ENCODE measurements at regions not wholly inside any gene's neighbourhood (a gene's known extent, or its start where the extent isn't known, plus 50 kb on each side); places are given as distances from the start of the nearest gene placed in this dataset.
"Not testable (repeated sequence)": the region's sequence is repeated elsewhere in the genome, so short reads cannot be mapped to it uniquely, and the experiment has no call there.

DNA sequence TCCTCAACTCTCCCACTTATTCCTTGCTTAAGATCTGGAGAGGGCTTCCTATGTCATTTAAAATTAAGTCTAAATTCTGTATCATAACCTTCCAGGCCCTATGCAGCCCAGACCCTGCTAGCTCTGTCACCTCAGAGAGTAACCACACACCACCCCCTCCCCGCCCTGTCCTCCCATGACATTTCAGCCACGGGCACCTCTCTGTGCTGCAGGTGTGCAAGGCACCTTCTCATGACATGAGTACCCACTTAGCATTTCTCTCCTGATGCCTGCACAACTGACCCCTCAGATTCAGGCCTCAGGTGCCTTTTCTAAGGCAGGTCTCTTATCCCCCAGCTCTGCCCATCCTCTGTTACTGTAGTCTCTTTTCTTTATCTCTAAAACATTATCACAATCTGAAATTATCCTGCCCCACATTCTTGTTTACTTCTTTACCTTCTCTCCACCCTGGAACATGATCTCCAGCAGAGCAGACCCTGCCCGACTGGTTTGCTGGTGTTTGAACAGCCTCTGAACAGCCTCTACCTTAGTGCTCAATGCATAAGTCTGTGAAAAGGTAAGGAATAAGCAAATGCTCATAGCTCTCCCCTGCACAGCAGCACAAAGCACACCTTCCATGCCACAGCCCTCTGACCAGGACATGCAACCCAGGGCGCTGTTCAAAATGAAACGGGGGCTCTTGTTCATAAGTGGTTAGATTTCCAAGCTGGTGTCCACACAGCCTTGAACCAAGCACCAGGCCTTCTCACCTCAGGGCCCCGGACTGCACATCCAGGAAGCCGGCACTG, 196.1 kb upstream of the B3GAT1 start:
- in situ Hi-C loops (cut with MboI; ENCODE audit: low sequenced_read_pairs), result no loop called here
- Histone ChIP-seq H3K4me1 (no peaks in the 10 kb centered on the region), H3K4me3 (no peak overlapping the region), H3K36me3 (replicated peaks) (no peaks in the 10 kb centered on the region), H3K9me3 (no peaks in the 10 kb centered on the region), H3K27me3 (ENCODE audit: low read depth) (no peaks in the 10 kb centered on the region)
- no peak for DNase-seq (ENCODE audit: low spot score in 2 of 2)

DNA sequence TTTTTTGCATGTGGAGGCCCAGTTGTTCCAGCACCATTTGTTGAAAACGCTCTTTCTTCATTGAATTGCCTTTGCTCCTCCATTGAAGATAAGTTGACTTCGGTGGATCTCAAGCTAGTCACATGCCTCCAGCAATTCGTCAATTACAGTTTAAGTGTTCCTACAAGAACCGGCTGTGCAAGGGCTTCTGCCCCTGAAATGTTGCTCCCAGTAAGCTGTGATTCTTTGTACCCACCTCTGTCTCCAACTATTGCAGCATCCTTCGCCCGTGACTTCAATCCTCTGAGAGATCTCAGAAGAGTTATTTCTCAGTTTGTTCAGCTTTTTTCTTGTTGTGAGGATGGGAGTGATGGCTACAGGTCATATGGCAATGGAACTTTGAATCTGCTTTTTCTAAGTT, 194.2 kb upstream of the B3GAT1 start:
- Histone ChIP-seq H3K4me3 (no peak overlapping the region), H3K4me1 (no peaks in the 10 kb centered on the region), H3K27me3 (ENCODE audit: low read depth) (0 out of 2 replicates have a peak, but pooled peaks cover 3% of the 10 kb centered on the region), H3K36me3 (replicated peaks) (no peaks in the 10 kb centered on the region), H3K9me3 (no peaks in the 10 kb centered on the region)
- in situ Hi-C loops (cut with MboI; ENCODE audit: low sequenced_read_pairs), result no loop called here
- no peak for DNase-seq (ENCODE audit: low spot score in 2 of 2)

DNA sequence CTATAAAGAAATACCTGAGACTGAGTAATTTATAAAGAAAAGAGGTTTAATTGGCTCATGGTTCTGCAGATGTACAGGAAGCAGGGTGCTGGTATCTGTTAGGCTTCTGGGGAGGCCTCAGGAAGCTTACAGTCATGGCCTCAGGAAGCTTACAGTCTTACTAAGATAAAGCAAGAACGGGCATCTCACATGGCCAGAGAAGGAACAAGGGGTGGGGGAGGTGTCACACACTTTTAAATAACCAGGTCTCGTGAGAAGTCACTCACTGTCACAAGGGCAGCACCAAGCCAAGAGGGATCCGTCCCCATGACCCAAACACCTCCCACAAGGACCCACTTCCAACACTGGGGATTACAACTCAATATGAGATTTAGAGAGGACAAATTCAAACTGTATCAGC, 192.8 kb upstream of the B3GAT1 start:
- no peaks in the 10 kb centered on the region for H3K36me3 ChIP-seq (replicated peaks)
- no peaks in the 10 kb centered on the region for H3K9me3 ChIP-seq
- 0 out of 2 replicates have a peak, but pooled peaks cover 3% of the 10 kb centered on the region for H3K27me3 ChIP-seq (ENCODE audit: low read depth)
- in situ Hi-C loops (cut with MboI; ENCODE audit: low sequenced_read_pairs), result no loop called here
- DNase-seq (ENCODE audit: low spot score in 2 of 2), result no peak
- no peak overlapping the region for H3K4me3 ChIP-seq
- no peaks in the 10 kb centered on the region for H3K4me1 ChIP-seq

DNA sequence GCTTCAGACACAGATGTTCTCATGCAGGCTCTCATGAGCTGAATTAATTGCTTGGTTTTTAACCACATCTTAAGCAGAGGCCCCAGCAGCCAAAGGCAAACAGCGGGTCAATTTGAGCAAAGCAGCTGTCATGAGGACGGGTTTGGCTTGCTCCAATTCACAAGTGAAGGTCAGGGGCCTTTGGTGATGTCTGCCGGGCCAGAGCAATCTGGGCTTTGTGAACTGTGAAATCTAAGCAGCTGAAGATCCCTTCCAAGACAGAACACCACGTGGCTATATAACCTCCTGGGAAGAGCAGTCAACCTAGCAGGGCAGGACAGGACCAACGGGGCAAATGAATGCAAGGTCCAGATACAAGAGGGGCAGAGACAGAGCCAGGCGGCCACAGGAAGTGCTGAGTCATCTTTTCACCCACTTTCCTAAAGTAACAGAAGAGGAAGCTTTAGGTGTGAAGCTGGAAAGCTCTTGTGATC, 187.3 kb upstream of the B3GAT1 start:
- Histone ChIP-seq H3K4me1 (no peaks in the 10 kb centered on the region), H3K36me3 (replicated peaks) (no peaks in the 10 kb centered on the region), H3K4me3 (no peak overlapping the region), H3K9me3 (no peaks in the 10 kb centered on the region), H3K27me3 (ENCODE audit: low read depth) (0 out of 2 replicates have a peak, but pooled peaks cover 3% of the 10 kb centered on the region)
- in situ Hi-C loops (cut with MboI; ENCODE audit: low sequenced_read_pairs), result no loop called here
- no peak for DNase-seq (ENCODE audit: low spot score in 2 of 2)

DNA sequence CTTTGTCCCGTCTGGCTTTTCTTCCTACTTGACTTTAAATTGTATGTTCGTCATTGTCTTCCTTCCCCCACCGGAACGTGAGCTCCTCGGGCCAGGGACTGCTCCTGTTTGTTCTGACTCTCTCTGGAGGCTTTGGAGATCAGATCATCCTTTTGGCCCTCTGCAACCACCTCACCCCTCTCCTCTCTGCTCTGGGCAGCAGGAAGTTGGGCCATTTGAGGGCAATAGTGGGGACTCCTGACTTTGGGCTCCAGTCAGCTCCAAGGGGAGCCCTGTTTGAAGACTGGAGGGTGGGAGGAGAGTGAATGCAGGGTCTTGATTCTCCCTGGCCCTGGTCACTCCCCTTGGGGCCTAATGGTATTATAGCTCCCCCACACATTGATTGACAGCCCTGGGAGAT, 186.3 kb upstream of the B3GAT1 start:
- H3K4me3 ChIP-seq, result no peak overlapping the region
- no peak for DNase-seq (ENCODE audit: low spot score in 2 of 2)
- 0 out of 2 replicates have a peak, but pooled peaks cover 3% of the 10 kb centered on the region for H3K27me3 ChIP-seq (ENCODE audit: low read depth)
- H3K36me3 ChIP-seq (replicated peaks), result no peaks in the 10 kb centered on the region
- H3K4me1 ChIP-seq, result no peaks in the 10 kb centered on the region
- in situ Hi-C loops (cut with MboI; ENCODE audit: low sequenced_read_pairs), result no loop called here
- H3K9me3 ChIP-seq, result no peaks in the 10 kb centered on the region

DNA sequence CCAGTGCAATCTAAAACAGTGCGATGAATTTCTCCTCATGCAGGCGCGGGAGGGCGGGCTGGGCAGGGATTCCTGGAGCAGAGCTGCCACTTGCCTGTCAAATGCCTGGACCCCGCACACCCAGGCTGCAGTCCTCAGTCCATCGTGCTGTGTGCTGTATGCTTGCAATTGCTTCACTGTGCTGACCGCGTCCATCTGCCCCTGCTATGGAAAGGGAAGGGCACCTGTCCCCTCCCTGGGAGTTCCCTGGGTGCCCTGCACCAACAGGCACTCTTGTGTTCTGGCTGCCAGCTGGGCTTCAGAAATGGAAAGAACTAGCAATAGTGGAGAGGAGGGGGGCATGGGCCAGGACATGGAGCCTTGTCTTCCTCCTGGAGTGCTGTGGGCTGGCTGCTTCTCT, 185.4 kb upstream of the B3GAT1 start:
- H3K27me3 ChIP-seq (ENCODE audit: low read depth), result 0 out of 2 replicates have a peak, but pooled peaks cover 3% of the 10 kb centered on the region
- no peaks in the 10 kb centered on the region for H3K4me1 ChIP-seq
- in situ Hi-C loops (cut with MboI; ENCODE audit: low sequenced_read_pairs), result no loop called here
- H3K9me3 ChIP-seq, result no peaks in the 10 kb centered on the region
- no peak overlapping the region for H3K4me3 ChIP-seq
- DNase-seq (ENCODE audit: low spot score in 2 of 2), result no peak
- H3K36me3 ChIP-seq (replicated peaks), result no peaks in the 10 kb centered on the region

DNA sequence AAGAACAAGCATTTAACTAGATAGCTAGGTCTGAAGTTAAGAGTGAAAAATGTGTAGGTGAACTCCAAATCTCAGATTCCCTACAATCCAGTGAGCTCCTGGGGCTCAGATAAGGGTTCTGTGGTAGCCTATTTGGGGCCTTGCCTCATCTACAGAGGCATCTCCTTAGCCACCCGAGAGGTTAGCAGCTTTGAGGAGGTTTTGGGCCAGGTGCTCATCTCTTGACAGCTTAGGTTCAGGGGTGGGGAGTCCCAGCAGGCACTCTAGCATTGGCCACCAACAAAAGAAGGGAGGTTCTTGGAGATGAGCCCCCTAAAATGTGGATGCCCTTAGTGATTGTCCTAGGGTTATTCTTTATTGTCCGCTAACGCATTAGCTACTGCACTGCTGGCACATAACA, 184.4 kb upstream of the B3GAT1 start:
- Histone ChIP-seq H3K36me3 (replicated peaks) (no peaks in the 10 kb centered on the region), H3K27me3 (ENCODE audit: low read depth) (peaks cover 2% of the 10 kb centered on the region; the same call in 1 of the 2 replicates), H3K4me1 (no peaks in the 10 kb centered on the region), H3K9me3 (no peaks in the 10 kb centered on the region), H3K4me3 (no peak overlapping the region)
- DNase-seq (ENCODE audit: low spot score in 2 of 2), result no peak
- in situ Hi-C loops (cut with MboI; ENCODE audit: low sequenced_read_pairs), result no loop called here

DNA sequence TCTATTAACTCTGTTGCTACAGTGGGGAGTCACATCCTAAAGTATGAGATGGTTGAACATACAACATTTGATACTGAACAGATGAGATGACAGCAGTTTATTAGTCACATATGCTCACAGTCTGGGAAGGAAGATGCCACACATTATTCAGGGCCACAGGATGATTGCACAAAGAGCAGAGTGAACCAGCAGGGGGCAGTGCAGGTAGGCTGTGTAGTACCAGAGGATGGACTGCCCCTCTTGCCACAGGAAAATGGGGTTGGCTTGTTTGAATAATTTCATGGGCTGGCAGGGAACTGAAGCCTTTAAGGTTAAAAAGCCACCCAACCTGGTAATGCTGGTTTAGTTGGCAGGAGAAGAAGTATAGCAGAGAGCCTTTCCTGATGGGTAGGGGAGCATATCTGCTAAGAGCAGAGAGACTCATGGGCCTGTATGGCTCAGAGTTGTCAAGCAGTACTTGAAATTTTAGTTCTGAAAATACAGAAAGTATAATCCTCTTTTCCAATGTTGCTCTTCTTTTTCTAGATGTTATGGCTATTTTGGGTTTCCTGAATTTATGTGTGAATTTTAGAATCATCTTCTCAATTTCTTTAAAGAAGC, 180.4 kb upstream of the B3GAT1 start:
- Histone ChIP-seq H3K9me3 (no peaks in the 10 kb centered on the region), H3K4me3 (no peak overlapping the region), H3K27me3 (ENCODE audit: low read depth) (peaks cover 6% of the 10 kb centered on the region; the same call in 1 of the 2 replicates), H3K4me1 (no peaks in the 10 kb centered on the region), H3K36me3 (replicated peaks) (no peaks in the 10 kb centered on the region)
- peak in 1 of 2 experiments; percentile 75 for DNase-seq (ENCODE audit: low spot score in 2 of 2)
- in situ Hi-C loops (cut with MboI; ENCODE audit: low sequenced_read_pairs), result no loop called here

DNA sequence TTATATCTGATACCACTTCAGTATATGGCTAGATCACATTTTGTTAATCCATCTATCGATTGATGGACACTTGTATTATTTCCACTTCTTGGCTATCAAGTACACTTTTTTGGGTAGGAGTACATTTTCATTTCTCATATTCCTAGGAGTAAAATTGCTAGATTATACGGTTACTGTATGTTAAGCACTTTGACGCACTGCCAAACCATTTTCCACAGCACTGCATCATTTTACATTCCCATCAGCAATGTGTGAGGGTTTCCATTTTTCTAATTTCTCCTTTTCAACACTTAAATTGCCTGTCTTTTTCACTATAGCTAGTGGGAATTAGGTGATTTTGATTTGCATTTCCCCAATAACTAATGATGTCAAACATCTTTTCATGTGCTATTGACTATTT, 179.3 kb upstream of the B3GAT1 start:
- in situ Hi-C loops (cut with MboI; ENCODE audit: low sequenced_read_pairs), result no loop called here
- Histone ChIP-seq H3K4me1 (no peaks in the 10 kb centered on the region), H3K27me3 (ENCODE audit: low read depth) (peaks cover 9% of the 10 kb centered on the region; the same call in 1 of the 2 replicates), H3K36me3 (replicated peaks) (no peaks in the 10 kb centered on the region), H3K4me3 (no peak overlapping the region), H3K9me3 (no peaks in the 10 kb centered on the region)
- no peak for DNase-seq (ENCODE audit: low spot score in 2 of 2)

DNA sequence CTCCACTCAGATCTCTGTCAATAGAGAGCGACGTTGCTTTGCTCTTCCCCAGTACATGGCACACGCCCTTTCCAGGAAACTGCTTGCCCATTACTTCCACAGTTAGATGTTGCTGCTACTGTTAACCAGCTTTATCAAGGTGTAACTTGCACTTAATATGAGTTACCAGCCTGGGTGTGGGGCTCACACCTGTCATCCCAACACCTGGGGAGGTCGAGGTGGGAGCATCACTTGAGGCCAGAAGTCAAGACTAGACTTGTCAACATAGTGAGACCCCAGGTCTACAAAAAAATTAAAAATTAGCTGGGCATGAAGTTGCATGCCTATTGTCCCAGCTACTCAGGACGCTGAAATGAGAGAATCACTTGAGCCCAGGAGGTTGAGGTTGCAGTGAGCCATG, 177.1 kb upstream of the B3GAT1 start:
- DNase-seq (ENCODE audit: low spot score in 2 of 2), result no peak
- no peaks in the 10 kb centered on the region for H3K9me3 ChIP-seq
- no peaks in the 10 kb centered on the region for H3K4me1 ChIP-seq
- H3K4me3 ChIP-seq, result no peak overlapping the region
- H3K36me3 ChIP-seq (replicated peaks), result no peaks in the 10 kb centered on the region
- peaks cover 9% of the 10 kb centered on the region; the same call in 1 of the 2 replicates for H3K27me3 ChIP-seq (ENCODE audit: low read depth)
- in situ Hi-C loops (cut with MboI; ENCODE audit: low sequenced_read_pairs), result no loop called here

DNA sequence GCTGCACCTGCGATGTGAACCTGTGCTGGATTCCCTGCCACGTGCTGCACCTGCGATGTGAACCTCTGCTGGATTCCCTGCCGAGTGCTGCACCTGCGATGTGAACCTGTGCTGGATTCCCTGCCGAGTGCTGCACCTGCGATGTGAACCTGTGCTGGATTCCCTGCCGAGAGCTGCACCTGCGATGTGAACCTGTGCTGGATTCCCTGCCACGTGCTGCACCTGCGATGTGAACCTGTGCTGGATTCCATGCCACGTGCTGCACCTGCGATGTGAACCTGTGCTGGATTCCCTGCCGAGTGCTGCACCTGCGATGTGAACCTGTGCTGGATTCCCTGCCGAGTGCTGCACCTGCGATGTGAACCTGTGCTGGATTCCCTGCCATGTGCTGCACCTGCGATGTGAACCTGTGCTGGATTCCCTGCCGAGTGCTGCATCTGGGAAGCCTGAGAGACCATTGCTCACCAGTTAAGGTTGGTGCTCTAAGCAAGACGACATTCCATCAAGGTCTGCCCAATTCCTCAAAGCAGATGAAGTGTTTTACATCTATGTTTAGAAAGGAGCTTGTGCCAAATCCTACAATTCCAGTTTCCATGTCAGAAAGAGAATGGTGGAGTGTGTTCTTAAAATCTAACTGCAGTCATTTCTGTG, 176.5 kb upstream of the B3GAT1 start:
- H3K36me3 ChIP-seq (replicated peaks); H3K9me3 ChIP-seq; H3K4me3 ChIP-seq; H3K4me1 ChIP-seq; DNase-seq (ENCODE audit: low spot score in 2 of 2); in situ Hi-C loops (cut with MboI; ENCODE audit: low sequenced_read_pairs); H3K27me3 ChIP-seq (ENCODE audit: low read depth): not testable (repeated sequence)

DNA sequence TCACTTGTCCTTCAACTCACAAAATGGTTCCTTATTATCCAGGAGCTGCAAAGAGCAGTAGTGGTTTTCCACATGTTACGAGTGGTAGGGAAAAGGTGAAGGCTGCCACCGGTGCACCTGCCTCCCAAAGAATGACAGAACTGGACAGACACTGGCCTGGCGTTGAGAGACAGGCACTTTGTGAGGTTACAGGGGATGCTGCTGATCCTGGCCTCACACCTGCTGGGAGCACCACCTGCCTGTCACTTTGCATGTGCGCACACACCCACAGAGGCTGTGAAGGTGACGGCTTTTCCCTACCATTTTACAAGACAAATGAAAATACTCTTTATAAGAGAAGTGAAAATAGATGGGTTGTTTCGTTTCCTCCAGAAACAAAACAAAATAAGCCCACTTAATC, 175.3 kb upstream of the B3GAT1 start:
- in situ Hi-C loops (cut with MboI; ENCODE audit: low sequenced_read_pairs), result no loop called here
- DNase-seq (ENCODE audit: low spot score in 2 of 2), result no peak
- Histone ChIP-seq H3K36me3 (replicated peaks) (no peaks in the 10 kb centered on the region), H3K4me1 (no peaks in the 10 kb centered on the region), H3K4me3 (no peak overlapping the region), H3K27me3 (ENCODE audit: low read depth) (peaks cover 9% of the 10 kb centered on the region; the same call in 1 of the 2 replicates), H3K9me3 (no peaks in the 10 kb centered on the region)

DNA sequence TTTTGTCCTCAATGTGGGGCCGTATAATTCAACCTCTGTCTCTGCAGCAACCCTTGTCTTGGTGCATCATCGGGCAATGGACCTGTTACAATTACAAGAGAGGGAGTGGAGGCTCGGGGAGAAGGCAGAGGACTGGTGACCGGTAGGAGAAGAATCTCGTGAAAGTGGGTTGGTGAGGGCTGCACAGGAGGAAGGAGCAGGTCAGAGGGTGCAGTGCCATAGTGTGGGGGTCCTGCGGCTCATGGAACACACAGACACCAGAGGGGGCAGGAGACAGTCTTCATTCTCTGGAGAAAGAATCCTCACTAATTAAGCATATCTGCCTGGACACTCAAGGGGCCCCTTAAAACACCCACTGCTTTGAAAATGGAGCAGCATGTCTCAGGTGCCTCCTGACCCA, 174.7 kb upstream of the B3GAT1 start:
- Histone ChIP-seq H3K36me3 (replicated peaks) (no peaks in the 10 kb centered on the region), H3K4me1 (no peaks in the 10 kb centered on the region), H3K27me3 (ENCODE audit: low read depth) (peaks cover 9% of the 10 kb centered on the region; the same call in 1 of the 2 replicates), H3K9me3 (no peaks in the 10 kb centered on the region), H3K4me3 (no peak overlapping the region)
- in situ Hi-C loops (cut with MboI; ENCODE audit: low sequenced_read_pairs), result no loop called here
- DNase-seq (ENCODE audit: low spot score in 2 of 2), result no peak
